ENCODE measurements at regions not wholly inside any gene's neighbourhood (a gene's known extent, or its start where the extent isn't known, plus 50 kb on each side); places are given as distances from the start of the nearest gene placed in this dataset.
"Not testable (repeated sequence)": the region's sequence is repeated elsewhere in the genome, so short reads cannot be mapped to it uniquely, and the experiment has no call there.

GRCh38 chr6:112439432-112439831 lies 92.3 kb downstream of the RFPL4B start:
- DNase-seq (ENCODE audit: low read depth), result no peak
- H3K4me3 ChIP-seq (ENCODE audit: low read depth, low read length), result no peak overlapping the region
- TF ChIP-seq POLR2A (IDR thresholded peaks at IDR 0.05; ENCODE audit: extremely low read depth, insufficient read length), result no peak
- no peak for TF ChIP-seq CTCF (IDR thresholded peaks at IDR 0.05; ENCODE audit: low read depth, low read length)
- TF ChIP-seq MYC (IDR thresholded peaks at IDR 0.05; ENCODE audit: low read depth, low read length), result no peak
- TF ChIP-seq MAX (IDR thresholded peaks at IDR 0.05; ENCODE audit: low read depth, low read length), result no peak

GRCh38 chr6:112441607-112442006 lies 94.5 kb downstream of the RFPL4B start:
- TF ChIP-seq MAX (IDR thresholded peaks at IDR 0.05; ENCODE audit: low read depth, low read length), result no peak
- no peak for TF ChIP-seq CTCF (IDR thresholded peaks at IDR 0.05; ENCODE audit: low read depth, low read length)
- TF ChIP-seq MYC (IDR thresholded peaks at IDR 0.05; ENCODE audit: low read depth, low read length), result no peak
- TF ChIP-seq POLR2A (IDR thresholded peaks at IDR 0.05; ENCODE audit: extremely low read depth, insufficient read length), result no peak
- H3K4me3 ChIP-seq (ENCODE audit: low read depth, low read length), result no peak overlapping the region
- DNase-seq (ENCODE audit: low read depth), result no peak

- no peak for DNase-seq (ENCODE audit: low read depth)
- TF ChIP-seq POLR2A (IDR thresholded peaks at IDR 0.05; ENCODE audit: extremely low read depth, insufficient read length), result no peak
- no peak for TF ChIP-seq CTCF (IDR thresholded peaks at IDR 0.05; ENCODE audit: low read depth, low read length)
- no peak for TF ChIP-seq MAX (IDR thresholded peaks at IDR 0.05; ENCODE audit: low read depth, low read length)
- no peak for TF ChIP-seq MYC (IDR thresholded peaks at IDR 0.05; ENCODE audit: low read depth, low read length)
- no peak overlapping the region for H3K4me3 ChIP-seq (ENCODE audit: low read depth, low read length)
Observed at GRCh38 chr6:112443179-112444065, 96.3 kb downstream of the RFPL4B start.

GRCh38 chr6:112448786-112449185 lies 101.7 kb downstream of the RFPL4B start:
- not testable (repeated sequence) for DNase-seq (ENCODE audit: low read depth); H3K4me3 ChIP-seq (ENCODE audit: low read depth, low read length)

GRCh38 chr6:112450663-112451062 lies 103.5 kb downstream of the RFPL4B start:
- DNase-seq (ENCODE audit: low read depth), result no peak
- TF ChIP-seq POLR2A (IDR thresholded peaks at IDR 0.05; ENCODE audit: extremely low read depth, insufficient read length) (no peak), MAX (IDR thresholded peaks at IDR 0.05; ENCODE audit: low read depth, low read length) (no peak), MYC (IDR thresholded peaks at IDR 0.05; ENCODE audit: low read depth, low read length) (no peak), CTCF (IDR thresholded peaks at IDR 0.05; ENCODE audit: low read depth, low read length) (no peak)
- H3K4me3 ChIP-seq (ENCODE audit: low read depth, low read length), result no peak overlapping the region

- TF ChIP-seq MAX (IDR thresholded peaks at IDR 0.05; ENCODE audit: low read depth, low read length), result no peak
- no peak for TF ChIP-seq CTCF (IDR thresholded peaks at IDR 0.05; ENCODE audit: low read depth, low read length)
- TF ChIP-seq MYC (IDR thresholded peaks at IDR 0.05; ENCODE audit: low read depth, low read length), result no peak
- TF ChIP-seq POLR2A (IDR thresholded peaks at IDR 0.05; ENCODE audit: extremely low read depth, insufficient read length), result no peak
- H3K4me3 ChIP-seq (ENCODE audit: low read depth, low read length), result no peak overlapping the region
- DNase-seq (ENCODE audit: low read depth), result no peak
Observed at GRCh38 chr6:112457886-112458285, 110.8 kb downstream of the RFPL4B start.

All from NB4 (cell line).